ENCODE measurements at regions not wholly inside any gene's neighbourhood (a gene's known extent, or its start where the extent isn't known, plus 50 kb on each side); places are given as distances from the start of the nearest gene placed in this dataset.

DNA sequence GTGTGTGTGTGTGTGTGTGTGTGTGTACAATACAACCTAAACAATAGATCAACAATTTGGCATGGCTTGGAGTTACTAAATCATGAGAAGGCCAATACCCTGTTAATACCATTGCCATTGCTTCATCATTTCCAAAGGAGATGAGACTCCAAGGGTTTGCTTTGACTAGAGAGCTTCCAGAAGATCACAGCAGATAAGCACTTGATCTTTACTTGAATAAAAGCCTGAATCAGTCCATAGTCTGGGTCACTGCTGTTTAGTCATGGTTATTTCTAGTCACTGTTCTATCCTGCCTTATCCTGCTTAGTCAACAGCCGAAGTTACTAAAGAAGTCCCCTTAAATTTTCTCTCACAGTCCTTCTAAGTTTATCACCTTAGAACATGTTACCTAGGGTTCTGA is 58.2 kb downstream of the RAB40AL start:
- TF ChIP-seq POLR2A (conservative IDR thresholded peaks at IDR 0.05) (no peak), POLR2AphosphoS5 (IDR thresholded peaks at IDR 0.05; ENCODE audit: control insufficient read depth, insufficient read depth, low read depth, low read length) (no peak), PHB2 (IDR thresholded peaks at IDR 0.05; ENCODE audit: low read depth) (no peak)
- TF ChIP-seq, protein P1, sequence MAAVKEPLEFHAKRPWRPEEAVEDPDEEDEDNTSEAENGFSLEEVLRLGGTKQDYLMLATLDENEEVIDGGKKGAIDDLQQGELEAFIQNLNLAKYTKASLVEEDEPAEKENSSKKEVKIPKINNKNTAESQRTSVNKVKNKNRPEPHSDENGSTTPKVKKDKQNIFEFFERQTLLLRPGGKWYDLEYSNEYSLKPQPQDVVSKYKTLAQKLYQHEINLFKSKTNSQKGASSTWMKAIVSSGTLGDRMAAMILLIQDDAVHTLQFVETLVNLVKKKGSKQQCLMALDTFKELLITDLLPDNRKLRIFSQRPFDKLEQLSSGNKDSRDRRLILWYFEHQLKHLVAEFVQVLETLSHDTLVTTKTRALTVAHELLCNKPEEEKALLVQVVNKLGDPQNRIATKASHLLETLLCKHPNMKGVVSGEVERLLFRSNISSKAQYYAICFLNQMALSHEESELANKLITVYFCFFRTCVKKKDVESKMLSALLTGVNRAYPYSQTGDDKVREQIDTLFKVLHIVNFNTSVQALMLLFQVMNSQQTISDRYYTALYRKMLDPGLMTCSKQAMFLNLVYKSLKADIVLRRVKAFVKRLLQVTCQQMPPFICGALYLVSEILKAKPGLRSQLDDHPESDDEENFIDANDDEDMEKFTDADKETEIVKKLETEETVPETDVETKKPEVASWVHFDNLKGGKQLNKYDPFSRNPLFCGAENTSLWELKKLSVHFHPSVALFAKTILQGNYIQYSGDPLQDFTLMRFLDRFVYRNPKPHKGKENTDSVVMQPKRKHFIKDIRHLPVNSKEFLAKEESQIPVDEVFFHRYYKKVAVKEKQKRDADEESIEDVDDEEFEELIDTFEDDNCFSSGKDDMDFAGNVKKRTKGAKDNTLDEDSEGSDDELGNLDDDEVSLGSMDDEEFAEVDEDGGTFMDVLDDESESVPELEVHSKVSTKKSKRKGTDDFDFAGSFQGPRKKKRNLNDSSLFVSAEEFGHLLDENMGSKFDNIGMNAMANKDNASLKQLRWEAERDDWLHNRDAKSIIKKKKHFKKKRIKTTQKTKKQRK (IDR thresholded peaks at IDR 0.05; ENCODE audit: borderline replicate concordance, low read depth, low read length) = no peak
- TF ChIP-seq, protein P2, sequence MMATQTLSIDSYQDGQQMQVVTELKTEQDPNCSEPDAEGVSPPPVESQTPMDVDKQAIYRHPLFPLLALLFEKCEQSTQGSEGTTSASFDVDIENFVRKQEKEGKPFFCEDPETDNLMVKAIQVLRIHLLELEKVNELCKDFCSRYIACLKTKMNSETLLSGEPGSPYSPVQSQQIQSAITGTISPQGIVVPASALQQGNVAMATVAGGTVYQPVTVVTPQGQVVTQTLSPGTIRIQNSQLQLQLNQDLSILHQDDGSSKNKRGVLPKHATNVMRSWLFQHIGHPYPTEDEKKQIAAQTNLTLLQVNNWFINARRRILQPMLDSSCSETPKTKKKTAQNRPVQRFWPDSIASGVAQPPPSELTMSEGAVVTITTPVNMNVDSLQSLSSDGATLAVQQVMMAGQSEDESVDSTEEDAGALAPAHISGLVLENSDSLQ (IDR thresholded peaks at IDR 0.05) = no peak
